ENCODE measurements at regions not wholly inside any gene's neighbourhood (a gene's known extent, or its start where the extent isn't known, plus 50 kb on each side); places are given as distances from the start of the nearest gene placed in this dataset.

DNA sequence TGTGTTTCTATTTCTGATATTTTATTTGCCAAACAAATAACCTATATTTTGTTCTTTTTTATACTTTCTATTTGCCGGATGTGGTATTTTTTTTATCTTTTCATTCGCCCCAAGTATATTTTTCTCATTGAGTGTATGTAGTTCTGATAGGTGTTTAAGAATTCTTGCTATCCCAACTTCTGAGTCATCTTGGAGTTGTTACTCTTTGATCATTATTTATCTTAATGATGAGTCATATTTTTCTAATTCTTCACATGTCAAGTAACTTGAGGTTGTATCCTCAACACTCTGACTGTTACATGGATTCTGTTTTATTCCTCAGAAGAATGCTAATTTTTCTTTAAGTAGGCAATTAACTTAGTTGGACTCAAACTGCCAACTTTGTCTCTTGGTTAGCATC lies 498.1 kb downstream of the TLE1 start:
- Mint-ChIP-seq H3K36me3 (ENCODE audit: insufficient read depth) (peaks cover 6% of the 10 kb centered on the region), H3K4me1 (ENCODE audit: low read depth) (peaks cover 1% of the 10 kb centered on the region), H3K4me3 (ENCODE audit: low read depth) (no peak overlapping the region), H3K27me3 (no peaks in the 10 kb centered on the region), H3K27ac (no peak overlapping the region), H3K9me3 (ENCODE audit: low read depth) (peaks cover 8% of the 10 kb centered on the region)
- no peak for DNase-seq (ENCODE audit: low spot score, unreplicated experiment)
- TF ChIP-seq, protein P1, sequence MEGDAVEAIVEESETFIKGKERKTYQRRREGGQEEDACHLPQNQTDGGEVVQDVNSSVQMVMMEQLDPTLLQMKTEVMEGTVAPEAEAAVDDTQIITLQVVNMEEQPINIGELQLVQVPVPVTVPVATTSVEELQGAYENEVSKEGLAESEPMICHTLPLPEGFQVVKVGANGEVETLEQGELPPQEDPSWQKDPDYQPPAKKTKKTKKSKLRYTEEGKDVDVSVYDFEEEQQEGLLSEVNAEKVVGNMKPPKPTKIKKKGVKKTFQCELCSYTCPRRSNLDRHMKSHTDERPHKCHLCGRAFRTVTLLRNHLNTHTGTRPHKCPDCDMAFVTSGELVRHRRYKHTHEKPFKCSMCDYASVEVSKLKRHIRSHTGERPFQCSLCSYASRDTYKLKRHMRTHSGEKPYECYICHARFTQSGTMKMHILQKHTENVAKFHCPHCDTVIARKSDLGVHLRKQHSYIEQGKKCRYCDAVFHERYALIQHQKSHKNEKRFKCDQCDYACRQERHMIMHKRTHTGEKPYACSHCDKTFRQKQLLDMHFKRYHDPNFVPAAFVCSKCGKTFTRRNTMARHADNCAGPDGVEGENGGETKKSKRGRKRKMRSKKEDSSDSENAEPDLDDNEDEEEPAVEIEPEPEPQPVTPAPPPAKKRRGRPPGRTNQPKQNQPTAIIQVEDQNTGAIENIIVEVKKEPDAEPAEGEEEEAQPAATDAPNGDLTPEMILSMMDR (IDR thresholded peaks at IDR 0.05; ENCODE audit: unreplicated experiment): no peak

- Mint-ChIP-seq H3K27ac (no peak overlapping the region), H3K9me3 (ENCODE audit: low read depth) (peaks cover 8% of the 10 kb centered on the region), H3K27me3 (no peaks in the 10 kb centered on the region), H3K4me3 (ENCODE audit: low read depth) (no peak overlapping the region), H3K36me3 (ENCODE audit: insufficient read depth) (peaks cover 6% of the 10 kb centered on the region), H3K4me1 (ENCODE audit: low read depth) (no peaks in the 10 kb centered on the region)
- no peak for DNase-seq (ENCODE audit: low spot score, unreplicated experiment)
- TF ChIP-seq, protein P1 (IDR thresholded peaks at IDR 0.05; ENCODE audit: unreplicated experiment): no peak
Observed at GRCh38 chr9:81190659-81191058, 498.7 kb downstream of the TLE1 start.

DNA sequence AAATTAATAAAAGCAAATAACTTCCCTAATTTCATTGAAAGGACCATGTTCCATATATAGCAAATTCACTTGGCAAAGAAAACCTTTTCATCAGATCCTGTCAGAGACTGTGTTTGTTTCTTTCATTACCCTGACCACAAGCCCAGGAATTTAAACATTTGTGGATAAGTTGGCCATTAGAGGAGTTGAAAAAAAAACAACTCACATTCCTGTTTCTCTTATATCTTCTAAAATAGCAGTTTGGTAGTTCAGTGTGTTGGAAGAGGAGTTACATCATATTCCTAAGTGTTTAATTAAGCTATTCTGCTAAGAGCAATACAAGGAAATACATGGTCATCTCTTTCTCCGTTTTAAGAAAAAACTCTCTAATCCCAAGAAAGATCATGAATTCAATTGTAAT lies 505.6 kb downstream of the TLE1 start:
- TF ChIP-seq, protein P1 (IDR thresholded peaks at IDR 0.05; ENCODE audit: unreplicated experiment): no peak
- H3K4me3 Mint-ChIP-seq (ENCODE audit: low read depth): no peak overlapping the region
- H3K27ac Mint-ChIP-seq: no peak overlapping the region
- H3K27me3 Mint-ChIP-seq: no peaks in the 10 kb centered on the region
- no peak for DNase-seq (ENCODE audit: low spot score, unreplicated experiment)
- no peaks in the 10 kb centered on the region for H3K9me3 Mint-ChIP-seq (ENCODE audit: low read depth)
- no peaks in the 10 kb centered on the region for H3K36me3 Mint-ChIP-seq (ENCODE audit: insufficient read depth)
- H3K4me1 Mint-ChIP-seq (ENCODE audit: low read depth): peaks cover 18% of the 10 kb centered on the region

GRCh38 chr9:81182431-81182830 lies 506.9 kb downstream of the TLE1 start:
- H3K4me3 Mint-ChIP-seq (ENCODE audit: low read depth): no peak overlapping the region
- no peak for DNase-seq (ENCODE audit: low spot score, unreplicated experiment)
- no peaks in the 10 kb centered on the region for H3K36me3 Mint-ChIP-seq (ENCODE audit: insufficient read depth)
- TF ChIP-seq, protein P1 (IDR thresholded peaks at IDR 0.05; ENCODE audit: unreplicated experiment): no peak
- H3K27me3 Mint-ChIP-seq: no peaks in the 10 kb centered on the region
- peaks cover 18% of the 10 kb centered on the region for H3K4me1 Mint-ChIP-seq (ENCODE audit: low read depth)
- no peak overlapping the region for H3K27ac Mint-ChIP-seq
- H3K9me3 Mint-ChIP-seq (ENCODE audit: low read depth): no peaks in the 10 kb centered on the region

GRCh38 chr9:81174023-81174422 lies 515.3 kb downstream of the TLE1 start:
- Mint-ChIP-seq H3K4me3 (ENCODE audit: low read depth) (no peak overlapping the region), H3K36me3 (ENCODE audit: insufficient read depth) (no peaks in the 10 kb centered on the region), H3K4me1 (ENCODE audit: low read depth) (peaks cover 3% of the 10 kb centered on the region), H3K9me3 (ENCODE audit: low read depth) (peaks cover 16% of the 10 kb centered on the region), H3K27me3 (no peaks in the 10 kb centered on the region), H3K27ac (no peak overlapping the region)
- TF ChIP-seq, protein P1 (IDR thresholded peaks at IDR 0.05; ENCODE audit: unreplicated experiment): no peak
- no peak for DNase-seq (ENCODE audit: low spot score, unreplicated experiment)

All from progenitor cell of endocrine pancreas (in vitro differentiated cells).